OCI-LY7 (cell line): ENCODE measurements at regions not wholly inside any gene's neighbourhood (a gene's known extent, or its start where the extent isn't known, plus 50 kb on each side); places are given as distances from the start of the nearest gene placed in this dataset.

ENCODE experiments used
- BruUV-seq: library from RNA; stranded (reverse); fragments of 400-500 nt; replicated peaks from 2 replicates; lab custom pipeline; 2021; lab: Mats Ljungman, UMichigan
- CTCF ChIA-PET: fragments of 300-600 bp; sonication (Branson Sonifier 250); formaldehyde crosslinking; loops from one replicate; lab custom pipeline; 2022; ENCODE audit warnings: antibody characterized with exemption; ENCODE audit not compliant: unreplicated experiment; lab: Charles Lee
- POLR2A ChIA-PET: fragments of 300-600 bp; sonication (Branson Sonifier 250); formaldehyde crosslinking; loops from one replicate; lab custom pipeline; 2022; ENCODE audit warnings: antibody characterized with exemption; lab: Charles Lee
- DNase-seq: peaks from one replicate; pipeline ENCODE4 v3.0.0-alpha.2; 2015; ENCODE audit warnings: low spot score
- H2AFZ ChIP-seq: fragments of 200-600 bp; sonication (generic), shearing (Covaris generic); 2 replicates; pipeline ENCODE4 v1.6.1; 2014; ENCODE audit warnings: mild to moderate bottlenecking, antibody characterized with exemption, low read length, moderate library complexity
- H3K27ac ChIP-seq: fragments of 200-600 bp; sonication (generic); 2 replicates; pipeline ENCODE4 v1.5.1; 2014; ENCODE audit warnings: mixed run types, low read depth, mild to moderate bottlenecking, moderate library complexity, low read length, inconsistent platforms; ENCODE audit not compliant: poor library complexity, severe bottlenecking
- H3K36me3 ChIP-seq: fragments of 200-600 bp; sonication (generic); 2 replicates; pipeline ENCODE4 v1.6.1; 2014; ENCODE audit warnings: mild to moderate bottlenecking, antibody characterized with exemption, low read length, moderate library complexity, mixed read lengths; ENCODE audit not compliant: insufficient read depth
- H3K4me1 ChIP-seq: fragments of 200-600 bp; sonication (generic); 2 replicates; pipeline ENCODE4 v1.5.1; 2014; ENCODE audit warnings: mild to moderate bottlenecking, low read length; ENCODE audit not compliant: insufficient read depth, poor library complexity, severe bottlenecking
- H3K4me2 ChIP-seq: fragments of 200-600 bp; sonication (generic); 2 replicates; pipeline ENCODE4 v1.6.1; 2014; ENCODE audit warnings: mild to moderate bottlenecking, low read length
- H3K4me3 ChIP-seq: fragments of 200-600 bp; sonication (generic); 2 replicates; pipeline ENCODE4 v1.5.1; 2014; ENCODE audit warnings: mild to moderate bottlenecking, low read depth, low read length; ENCODE audit not compliant: poor library complexity, severe bottlenecking
- H3K79me2 ChIP-seq: fragments of 200-600 bp; sonication (generic); 2 replicates; pipeline ENCODE4 v1.6.1; 2016; ENCODE audit warnings: low read depth, mild to moderate bottlenecking, low read length, moderate library complexity, mixed read lengths; ENCODE audit not compliant: insufficient read depth
- H3K9me2 ChIP-seq: fragments of 200-600 bp; sonication (generic); 2 replicates; pipeline ENCODE4 v1.6.1; 2016; ENCODE audit warnings: mild to moderate bottlenecking, low read length, mixed read lengths; ENCODE audit not compliant: insufficient read depth
- H3K9me3 ChIP-seq: fragments of 200-600 bp; sonication (generic); 2 replicates; pipeline ENCODE4 v1.6.1; 2014; ENCODE audit warnings: mild to moderate bottlenecking, mixed run types, low read length, mixed read lengths
- H4K20me1 ChIP-seq: fragments of 200-600 bp; sonication (generic); 2 replicates; pipeline ENCODE4 v1.6.1; 2014; ENCODE audit warnings: mild to moderate bottlenecking, antibody characterized with exemption, low read length, moderate library complexity, mixed read lengths; ENCODE audit not compliant: insufficient read depth
- CTCF ChIP-seq: fragments of 200-600 bp; sonication (generic); conservative IDR thresholded peaks from 2 replicates; pipeline ENCODE4 v1.5.1; 2014; ENCODE audit warnings: mild to moderate bottlenecking, antibody characterized with exemption, low read length, moderate library complexity, mixed read lengths
- EZH2phosphoT487 ChIP-seq: fragments of 200-600 bp; sonication (generic); IDR thresholded peaks from 2 replicates; pipeline ENCODE4 v1.6.1; 2018; ENCODE audit warnings: low read depth, borderline replicate concordance, mild to moderate bottlenecking, mixed run types, antibody characterized with exemption, low read length, moderate library complexity, mixed read lengths
- intact Hi-C: fragments of 100-400 bp; cut with micrococcal nuclease; formaldehyde crosslinking; loops from one replicate; pipeline ENCODE4 v1.10.0; 2022; ENCODE audit not compliant: unreplicated experiment

- Histone ChIP-seq H3K9me3 (no peaks in the 10 kb centered on the region), H3K79me2 (no peaks in the 10 kb centered on the region), H3K4me1 (no peaks in the 10 kb centered on the region), H3K27ac (no peak overlapping the region), H2AFZ (no peak overlapping the region), H3K4me2 (no peak overlapping the region), H4K20me1 (no peaks in the 10 kb centered on the region), H3K36me3 (no peaks in the 10 kb centered on the region), H3K9me2 (no peaks in the 10 kb centered on the region), H3K4me3 (no peak overlapping the region)
- ChIA-PET CTCF (no interaction called here), POLR2A (interaction anchor here (0.6 kb wide), 1 partner anchor 191 kb away, joined by 5 read pairs; no protein-coding TSS in a partner anchor)
- TF ChIP-seq CTCF (no peak), EZH2phosphoT487 (no peak)
- DNase-seq = no peak
- no TSS peak for BruUV-seq
- intact Hi-C loops = no loop called here
Measured at GRCh38 chr2:23243073-23243659, 141.8 kb upstream of the KLHL29 start.

- BruUV-seq = no TSS peak
- POLR2A ChIA-PET = no interaction called here
Measured at GRCh38 chr2:23244617-23245016, 140.4 kb upstream of the KLHL29 start.

More at GRCh38 chr2:23244617-23245016, 140.4 kb upstream of the KLHL29 start:
- TF ChIP-seq EZH2phosphoT487 (no peak), CTCF (no peak)
- intact Hi-C loops = no loop called here
- no peak for DNase-seq
- no peaks in the 10 kb centered on the region for H4K20me1 ChIP-seq
- no peak overlapping the region for H3K27ac ChIP-seq
- H3K79me2 ChIP-seq = no peaks in the 10 kb centered on the region
- no peaks in the 10 kb centered on the region for H3K9me2 ChIP-seq
- no peak overlapping the region for H3K4me3 ChIP-seq
- H3K4me2 ChIP-seq = no peak overlapping the region
- no peaks in the 10 kb centered on the region for H3K4me1 ChIP-seq
- CTCF ChIA-PET = no interaction called here
- no peak overlapping the region for H2AFZ ChIP-seq
- no peaks in the 10 kb centered on the region for H3K9me3 ChIP-seq
- H3K36me3 ChIP-seq = no peaks in the 10 kb centered on the region
